ENCODE measurements at regions not wholly inside any gene's neighbourhood (a gene's known extent, or its start where the extent isn't known, plus 50 kb on each side); places are given as distances from the start of the nearest gene placed in this dataset.

- no peak for TF ChIP-seq BHLHE40 (IDR thresholded peaks at IDR 0.05; ENCODE audit: borderline replicate concordance)
- TF ChIP-seq NFRKB (IDR thresholded peaks at IDR 0.05), result no peak
- TF ChIP-seq TARDBP (IDR thresholded peaks at IDR 0.05), result no peak
- TF ChIP-seq FOXA1 (IDR thresholded peaks at IDR 0.05), result no peak
- TF ChIP-seq ELF4 (IDR thresholded peaks at IDR 0.05), result no peak
- TF ChIP-seq PKNOX1 (IDR thresholded peaks at IDR 0.05), result no peak
- TF ChIP-seq FOXK2 (IDR thresholded peaks at IDR 0.05), result no peak
- no peak for TF ChIP-seq SUZ12 (IDR thresholded peaks at IDR 0.05)
- TF ChIP-seq HDGF (IDR thresholded peaks at IDR 0.05; ENCODE audit: borderline replicate concordance), result no peak
These were observed 123.0 kb upstream of the PLS3 start for GRCh38 chrX:115437841-115438595.
